Testis (tissue), 2 donors: ENCODE measurements at regions not wholly inside any gene's neighbourhood (a gene's known extent, or its start where the extent isn't known, plus 50 kb on each side); places are given as distances from the start of the nearest gene placed in this dataset.

Experiments
- CTCF ChIP-seq, 3 experiments: fragments of 450-650 bp in 2 of 3; fragments of 200-600 bp in 1 of 3; sonication (generic) in 1 of 3; IDR thresholded peaks; one replicate each; pipeline ENCODE4 v1.5.1; 2016 to 2019; ENCODE audit warnings: antibody characterized with exemption in 3 of 3, mild to moderate bottlenecking in 2 of 3, moderate library complexity in 1 of 3
- POLR2A ChIP-seq: fragments of 450-650 bp; IDR thresholded peaks from one replicate; pipeline ENCODE4 v1.6.1; 2017; ENCODE audit warnings: antibody characterized with exemption, mild to moderate bottlenecking, moderate library complexity

- TF ChIP-seq CTCF (IDR thresholded peaks at IDR 0.05) = no peak
- TF ChIP-seq POLR2A = no peak
Measured at GRCh38 chr1:238950017-238950416, 436.4 kb upstream of the CHRM3 start.
